ENCODE measurements at regions not wholly inside any gene's neighbourhood (a gene's known extent, or its start where the extent isn't known, plus 50 kb on each side); places are given as distances from the start of the nearest gene placed in this dataset.
"Not testable (repeated sequence)": the region's sequence is repeated elsewhere in the genome, so short reads cannot be mapped to it uniquely, and the experiment has no call there.

DNA sequence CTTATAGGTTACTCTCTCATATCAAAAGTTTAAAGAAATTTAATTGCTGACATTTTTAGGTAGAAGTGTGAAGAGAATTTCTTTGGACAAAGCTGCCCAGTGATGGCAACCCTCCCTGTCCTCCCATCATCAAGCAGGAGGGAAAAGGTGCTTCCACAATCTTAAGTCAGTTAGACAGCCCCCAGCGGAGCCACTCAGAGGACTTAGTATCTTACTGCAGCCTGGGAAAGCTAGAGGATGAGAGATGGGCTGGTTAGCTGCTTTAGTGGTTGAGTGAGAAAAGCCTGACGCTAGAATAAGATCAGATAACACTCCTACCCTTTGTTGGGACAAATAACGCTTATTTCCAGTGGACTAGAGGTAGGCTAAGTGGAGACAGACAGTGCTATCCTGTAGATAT is 227.1 kb downstream of the RFPL4B start:
- DNase-seq (ENCODE audit: low read depth in 3 of 3, low spot score in 2 of 3) = no peak

DNA sequence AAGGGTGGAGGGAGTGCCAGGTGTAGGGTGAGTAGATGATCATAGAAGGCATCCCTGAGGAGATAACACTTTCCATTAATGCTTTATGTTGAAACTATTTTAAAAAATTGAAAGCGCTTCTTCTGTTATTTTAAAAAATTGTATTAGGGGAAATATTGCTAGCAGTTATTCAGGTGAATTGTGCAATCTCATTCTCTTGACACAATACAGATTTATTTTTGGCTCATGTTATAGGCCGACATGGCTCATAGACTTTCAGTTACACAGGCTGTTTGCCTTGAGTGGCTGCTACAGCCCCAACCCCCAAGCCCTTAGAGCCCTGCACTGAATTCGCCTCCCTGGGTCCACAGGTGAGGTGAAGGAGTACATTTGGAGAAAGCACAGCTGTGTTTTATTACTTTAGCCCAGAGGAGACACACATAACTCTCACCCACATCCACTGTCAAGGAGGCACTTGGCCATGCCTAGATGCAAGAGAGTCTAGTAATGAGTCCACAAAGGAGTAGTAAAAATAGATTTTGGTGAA is 228.2 kb downstream of the RFPL4B start:
- no peak for DNase-seq (ENCODE audit: low read depth in 3 of 3, low spot score in 2 of 3)

- no peak for DNase-seq (ENCODE audit: low read depth in 3 of 3, low spot score in 2 of 3)
Observed at GRCh38 chr6:112576423-112576822, 229.3 kb downstream of the RFPL4B start.

DNA sequence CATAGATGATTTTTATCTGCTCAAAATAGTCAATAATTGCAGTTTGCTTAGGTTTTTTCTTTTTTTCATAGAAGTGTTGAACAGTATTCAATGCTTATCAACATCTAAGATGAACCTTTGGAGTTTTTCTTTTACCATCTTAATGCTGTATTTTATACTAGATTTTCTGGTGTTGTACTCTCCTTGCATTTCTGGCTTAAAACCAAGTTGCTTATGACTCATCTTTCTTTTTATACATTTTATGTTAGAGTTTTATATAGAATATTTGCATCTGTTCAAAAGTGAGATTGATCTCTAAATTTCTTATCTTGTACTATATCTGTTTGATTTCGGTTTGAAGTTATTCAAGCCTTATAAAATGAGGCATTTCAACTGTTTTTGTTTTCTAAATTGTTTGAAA is 232.5 kb downstream of the RFPL4B start:
- no peak for DNase-seq (ENCODE audit: low read depth in 3 of 3, low spot score in 2 of 3)

GRCh38 chr6:112581015-112581414 is 233.9 kb downstream of the RFPL4B start:
- no peak for DNase-seq (ENCODE audit: low read depth in 3 of 3, low spot score in 2 of 3)

GRCh38 chr6:112590326-112590725 is 243.2 kb downstream of the RFPL4B start:
- DNase-seq (ENCODE audit: low read depth in 3 of 3, low spot score in 2 of 3) = no peak

GRCh38 chr6:112591329-112591728 is 244.2 kb downstream of the RFPL4B start:
- no peak for DNase-seq (ENCODE audit: low read depth in 3 of 3, low spot score in 2 of 3)

DNA sequence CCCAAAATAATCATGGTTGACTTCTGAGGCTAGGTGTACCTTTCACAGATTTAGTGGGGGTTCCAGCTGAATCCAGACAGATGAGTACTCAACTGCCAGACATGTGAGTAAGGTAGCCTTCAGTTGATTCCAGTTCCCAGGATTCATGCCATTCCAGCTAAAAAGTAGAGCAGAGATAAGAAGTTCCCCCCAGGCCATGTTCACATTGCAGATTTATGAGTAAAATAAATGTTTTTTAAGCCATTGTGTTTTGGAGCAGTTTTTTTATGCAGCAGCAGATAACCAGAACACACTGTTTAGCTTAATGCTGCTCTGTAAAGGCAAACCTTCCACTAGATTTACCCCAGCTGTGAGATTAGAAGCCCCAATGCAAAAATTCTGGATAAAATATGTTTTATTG is 245.0 kb downstream of the RFPL4B start:
- DNase-seq (ENCODE audit: low read depth in 3 of 3, low spot score in 2 of 3) = no peak

DNA sequence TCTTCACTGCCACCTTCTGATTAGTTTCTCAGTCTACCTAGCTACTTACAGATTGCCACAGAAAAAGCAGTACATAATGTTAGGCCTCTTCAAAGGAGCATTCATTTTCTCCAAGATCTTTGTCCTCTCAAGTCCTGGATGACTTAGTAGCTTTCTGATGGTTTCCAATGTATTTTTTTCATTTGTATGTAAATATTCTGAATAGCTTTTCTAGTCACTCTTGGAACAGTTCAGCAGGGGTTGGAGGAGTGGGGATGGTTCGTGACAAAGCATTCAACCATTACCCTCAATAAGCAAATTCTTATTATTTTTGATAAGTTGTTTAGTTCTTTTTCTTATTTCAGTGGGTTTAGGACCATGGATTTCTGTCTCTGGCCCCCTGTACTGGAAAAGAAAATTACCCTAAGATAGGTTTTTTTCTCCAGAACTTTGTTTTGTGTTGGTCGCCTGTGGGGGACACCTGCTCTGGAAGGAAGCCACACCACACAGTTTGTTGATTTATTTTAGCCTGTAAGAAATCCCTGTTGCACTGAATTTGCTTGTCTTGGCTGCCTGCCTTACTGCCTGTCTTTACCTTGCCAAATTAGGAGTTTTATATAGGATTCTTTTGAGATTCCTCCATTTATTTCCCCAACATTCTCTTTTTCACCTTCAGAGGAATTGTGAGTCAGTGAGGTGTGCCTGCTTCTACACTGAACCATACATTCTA is 247.9 kb downstream of the RFPL4B start:
- no peak for DNase-seq (ENCODE audit: low read depth in 3 of 3, low spot score in 2 of 3)

- no peak for DNase-seq (ENCODE audit: low read depth in 3 of 3, low spot score in 2 of 3)
Observed at GRCh38 chr6:112595841-112596240, 248.7 kb downstream of the RFPL4B start.

- no peak for DNase-seq (ENCODE audit: low read depth in 3 of 3, low spot score in 2 of 3)
Observed at GRCh38 chr6:112597176-112597575, 250.0 kb downstream of the RFPL4B start.

- DNase-seq (ENCODE audit: low read depth in 3 of 3, low spot score in 2 of 3) = no peak
Observed at GRCh38 chr6:112600168-112600567, 253.0 kb downstream of the RFPL4B start.

GRCh38 chr6:112603726-112604125 is 256.6 kb downstream of the RFPL4B start:
- DNase-seq (ENCODE audit: low read depth in 3 of 3, low spot score in 2 of 3) = no peak

- no peak for DNase-seq (ENCODE audit: low read depth in 3 of 3, low spot score in 2 of 3)
Observed at GRCh38 chr6:112606656-112607435, 259.7 kb downstream of the RFPL4B start.

GRCh38 chr6:112608925-112609324 is 261.8 kb downstream of the RFPL4B start:
- DNase-seq (ENCODE audit: low read depth in 3 of 3, low spot score in 2 of 3) = not testable (repeated sequence)

- no peak for DNase-seq (ENCODE audit: low read depth in 3 of 3, low spot score in 2 of 3)
Observed at GRCh38 chr6:112613410-112613809, 266.3 kb downstream of the RFPL4B start.

DNA sequence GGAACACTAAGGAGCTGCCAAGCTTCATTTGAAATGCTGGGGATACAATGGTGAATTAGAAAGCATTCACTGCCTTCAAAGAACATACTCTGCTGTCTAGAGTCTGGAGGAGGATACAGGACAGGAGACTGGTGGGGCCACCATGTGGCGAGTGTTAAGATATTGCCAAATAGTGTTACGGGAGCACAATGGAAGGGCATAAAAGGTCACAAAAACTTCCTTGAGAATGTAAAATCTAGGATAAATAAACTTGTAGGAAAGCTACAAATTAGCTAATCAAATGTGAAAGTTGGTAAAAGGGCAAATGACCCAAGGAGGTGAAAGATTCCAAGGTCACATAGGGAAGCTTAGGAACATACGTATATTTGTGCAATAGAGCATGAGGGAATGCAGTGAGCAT is 271.7 kb downstream of the RFPL4B start:
- no peak for DNase-seq (ENCODE audit: low read depth in 3 of 3, low spot score in 2 of 3)

- DNase-seq (ENCODE audit: low read depth in 3 of 3, low spot score in 2 of 3) = no peak
Observed at GRCh38 chr6:112620812-112621569, 273.9 kb downstream of the RFPL4B start.

- DNase-seq (ENCODE audit: low read depth in 3 of 3, low spot score in 2 of 3) = no peak
Observed at GRCh38 chr6:112622036-112622435, 274.9 kb downstream of the RFPL4B start.

GRCh38 chr6:112626468-112627082 is 279.4 kb downstream of the RFPL4B start:
- no peak for DNase-seq (ENCODE audit: low read depth in 3 of 3, low spot score in 2 of 3)

GRCh38 chr6:112634376-112634775 is 287.2 kb downstream of the RFPL4B start:
- DNase-seq (ENCODE audit: low read depth in 3 of 3, low spot score in 2 of 3) = no peak
